IPS-18c (cell line): ENCODE measurements at regions not wholly inside any gene's neighbourhood (a gene's known extent, or its start where the extent isn't known, plus 50 kb on each side); places are given as distances from the start of the nearest gene placed in this dataset.

Source experiments
- H3K4me3 ChIP-seq: 2 replicates; pipeline ENCODE4 v1.7.0; 2013; ENCODE audit warnings: low read depth, mild to moderate bottlenecking, low read length, moderate library complexity; ENCODE audit not compliant: insufficient read depth
- H3K9me3 ChIP-seq: one replicate; pipeline ENCODE4 v1.6.1; 2013; ENCODE audit warnings: mild to moderate bottlenecking, low read length, moderate library complexity; ENCODE audit not compliant: control insufficient read depth, insufficient read depth

GRCh38 chr19:33890569-33890968 is 93.9 kb downstream of the KCTD15 start:
- Histone ChIP-seq H3K4me3 (no peak overlapping the region), H3K9me3 (no peaks in the 10 kb centered on the region)

- no peak overlapping the region for H3K4me3 ChIP-seq
- no peaks in the 10 kb centered on the region for H3K9me3 ChIP-seq
These were observed 95.1 kb downstream of the KCTD15 start for GRCh38 chr19:33891773-33892172.

- no peak overlapping the region for H3K4me3 ChIP-seq
These were observed 98.1 kb downstream of the KCTD15 start for GRCh38 chr19:33894787-33895186.

GRCh38 chr19:33895366-33895765 is 98.7 kb downstream of the KCTD15 start:
- H3K4me3 ChIP-seq, result no peak overlapping the region
- H3K9me3 ChIP-seq, result no peaks in the 10 kb centered on the region

More at GRCh38 chr19:33894787-33895186, 98.1 kb downstream of the KCTD15 start:
- no peaks in the 10 kb centered on the region for H3K9me3 ChIP-seq

DNA sequence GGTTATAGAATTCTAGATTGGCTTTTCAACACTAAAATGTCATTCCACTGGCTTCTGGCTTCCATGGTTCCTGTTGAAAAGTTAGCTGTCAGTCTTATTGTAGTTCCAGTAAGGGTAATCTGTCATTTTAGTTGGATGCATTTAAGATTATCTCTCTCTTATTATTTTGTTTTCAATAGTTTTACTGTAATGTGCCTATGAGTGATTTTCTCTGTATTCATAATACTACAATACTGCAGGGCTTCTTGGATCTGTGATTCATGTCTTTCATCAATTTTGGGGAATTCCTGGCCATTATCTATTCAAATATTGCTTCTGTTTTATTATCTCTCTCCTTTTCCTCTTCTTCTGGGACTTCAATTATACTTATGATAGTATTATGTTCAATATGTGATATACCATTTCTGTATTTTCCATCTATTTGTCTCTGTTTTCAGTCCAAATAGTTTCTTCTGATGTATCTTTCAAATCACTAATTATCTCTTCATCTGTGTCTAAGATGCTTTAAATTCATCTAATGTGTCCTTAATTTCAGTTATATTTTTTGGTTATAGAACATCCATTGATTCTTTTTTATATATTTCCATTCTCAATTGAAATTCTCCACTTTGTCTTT is 101.5 kb downstream of the KCTD15 start:
- no peaks in the 10 kb centered on the region for H3K9me3 ChIP-seq

GRCh38 chr19:33900817-33901216 is 104.1 kb downstream of the KCTD15 start:
- Histone ChIP-seq H3K4me3 (no peak overlapping the region), H3K9me3 (no peaks in the 10 kb centered on the region)

More for the DNA sequence above, 101.5 kb downstream of the KCTD15 start:
- H3K4me3 ChIP-seq, result no peak overlapping the region

DNA sequence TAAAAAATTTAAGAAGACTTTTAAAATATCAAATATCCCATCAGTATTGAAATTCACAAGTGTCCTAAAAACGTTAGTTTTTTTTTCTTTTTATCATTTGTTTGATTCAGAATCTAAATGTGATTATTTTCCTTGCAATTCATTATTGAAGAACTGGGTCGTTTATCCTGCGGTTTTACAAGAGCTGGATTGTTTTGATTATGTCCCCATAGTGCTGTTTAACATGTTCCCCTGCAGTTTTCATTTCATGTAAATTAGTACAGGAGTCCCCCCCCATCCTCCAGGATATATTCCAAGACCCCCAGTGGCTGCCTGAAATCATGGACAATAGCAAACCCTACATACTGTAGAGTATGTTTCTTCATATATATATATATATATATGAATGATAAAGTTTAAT is 105.7 kb downstream of the KCTD15 start:
- no peak overlapping the region for H3K4me3 ChIP-seq
- no peaks in the 10 kb centered on the region for H3K9me3 ChIP-seq

DNA sequence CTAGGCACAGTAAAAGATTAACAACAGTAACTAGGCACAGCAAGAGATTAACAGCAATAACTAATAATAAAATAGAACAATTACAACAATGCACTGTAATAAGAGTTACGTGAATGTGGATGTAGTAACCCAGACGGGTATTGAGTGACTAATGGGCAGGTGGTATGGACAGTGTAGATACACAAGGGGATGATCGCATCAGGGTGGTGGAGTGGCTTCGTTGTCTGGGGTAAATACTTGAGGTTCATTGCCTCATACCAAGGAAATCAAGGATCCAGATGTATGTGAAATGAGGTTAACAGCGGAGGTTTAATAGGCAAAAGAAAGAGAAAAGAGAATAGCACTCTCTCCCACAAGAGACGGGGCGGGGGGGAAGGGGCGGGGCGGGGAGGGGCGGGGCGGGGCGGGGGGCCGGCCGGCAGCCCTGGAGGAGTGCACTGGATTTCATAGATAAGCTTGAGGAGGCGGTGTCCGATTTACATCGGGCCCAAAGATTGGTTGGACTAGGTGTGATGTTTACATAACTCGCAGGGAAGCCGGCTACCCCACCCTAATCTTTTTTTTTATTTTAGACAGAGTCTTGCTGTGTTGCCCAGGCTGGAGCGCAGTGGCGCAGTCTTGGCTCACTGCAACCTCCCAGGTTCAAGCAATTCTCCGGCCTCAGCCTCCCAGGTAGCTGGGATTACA is 106.3 kb downstream of the KCTD15 start:
- no peaks in the 10 kb centered on the region for H3K9me3 ChIP-seq
- no peak overlapping the region for H3K4me3 ChIP-seq

DNA sequence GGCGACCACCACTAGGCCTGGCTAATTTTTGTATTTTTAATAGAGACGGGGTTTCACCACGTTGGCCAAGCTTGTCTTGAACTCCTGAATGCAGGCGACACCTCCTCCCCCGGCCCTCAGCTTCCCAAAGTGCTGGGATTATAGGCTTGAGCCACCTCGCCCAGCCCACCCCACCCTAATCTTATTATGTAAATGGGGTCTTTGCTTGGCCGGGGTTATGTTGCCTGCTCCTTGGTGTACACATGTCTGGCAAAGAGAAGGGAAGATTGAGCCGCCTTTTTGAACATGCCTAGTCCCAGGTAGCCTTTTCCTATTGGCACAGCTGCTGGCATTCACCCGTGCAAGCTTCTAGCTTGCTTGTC is 106.8 kb downstream of the KCTD15 start:
- Histone ChIP-seq H3K4me3 (no peak overlapping the region), H3K9me3 (no peaks in the 10 kb centered on the region)

- Histone ChIP-seq H3K9me3 (peaks cover 2% of the 10 kb centered on the region), H3K4me3 (peak overlapping the region; percentile 66; the same call in 1 of the 2 replicates)
These were observed 108.0 kb downstream of the KCTD15 start for GRCh38 chr19:33904681-33905080.

DNA sequence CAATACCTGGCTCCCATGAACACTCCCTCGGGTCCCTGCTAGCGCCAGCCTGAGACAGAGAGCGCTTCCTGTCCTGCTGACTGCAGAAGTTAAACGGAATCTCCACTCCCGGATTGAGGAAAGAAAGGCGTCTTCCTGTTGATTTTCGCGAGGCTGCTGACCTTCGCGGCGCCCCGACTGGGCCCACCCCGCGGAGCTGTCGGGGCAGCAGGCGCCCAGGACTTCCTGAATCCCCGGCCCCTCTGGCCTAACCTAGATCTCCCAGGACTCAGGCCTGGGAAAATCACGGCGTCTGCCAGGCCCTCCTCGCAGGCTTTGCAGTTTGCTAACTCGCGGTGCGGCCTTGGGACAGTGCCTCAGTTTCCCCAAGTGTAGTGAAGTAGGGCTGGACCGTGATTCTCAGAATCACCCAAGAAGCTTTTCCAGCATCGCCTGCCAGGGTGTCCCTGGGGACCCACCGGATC is 108.8 kb downstream of the KCTD15 start:
- Histone ChIP-seq H3K9me3 (peaks cover 2% of the 10 kb centered on the region), H3K4me3 (peak overlapping the region; percentile 66)

DNA sequence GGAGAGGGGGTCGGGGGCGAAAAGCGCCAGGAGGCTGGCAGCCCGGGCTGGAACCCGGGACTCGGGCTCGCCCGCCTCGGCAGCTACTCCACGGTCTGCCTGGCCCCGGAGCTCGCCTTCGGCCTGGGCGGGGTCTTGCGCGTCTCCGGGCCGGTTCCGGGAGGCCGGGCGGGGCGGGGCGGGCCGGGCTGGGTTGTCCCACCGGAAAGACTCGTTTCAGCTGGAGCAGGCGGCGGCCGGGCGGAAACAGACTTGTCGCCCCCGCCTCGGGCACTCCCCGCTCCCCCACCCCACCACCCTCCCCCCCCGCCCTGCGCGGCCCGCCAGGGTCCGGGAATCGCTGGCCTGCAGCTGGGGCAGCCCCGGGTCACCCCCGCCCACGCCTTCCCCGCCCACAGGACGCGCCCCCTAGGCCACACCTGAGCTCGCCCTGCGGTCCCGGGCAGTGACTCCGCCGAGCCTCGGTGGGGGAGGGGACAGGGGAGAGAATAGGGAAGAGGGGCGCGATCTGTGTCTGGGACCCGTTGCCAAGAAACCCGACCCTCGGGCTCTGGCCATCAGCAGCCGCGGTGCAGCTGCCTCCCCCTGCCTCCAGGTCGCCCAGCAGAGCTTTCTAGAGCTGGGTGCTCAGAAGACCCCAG is 109.4 kb downstream of the KCTD15 start:
- Histone ChIP-seq H3K9me3 (peaks cover 2% of the 10 kb centered on the region), H3K4me3 (peak overlapping the region; percentile 66)

DNA sequence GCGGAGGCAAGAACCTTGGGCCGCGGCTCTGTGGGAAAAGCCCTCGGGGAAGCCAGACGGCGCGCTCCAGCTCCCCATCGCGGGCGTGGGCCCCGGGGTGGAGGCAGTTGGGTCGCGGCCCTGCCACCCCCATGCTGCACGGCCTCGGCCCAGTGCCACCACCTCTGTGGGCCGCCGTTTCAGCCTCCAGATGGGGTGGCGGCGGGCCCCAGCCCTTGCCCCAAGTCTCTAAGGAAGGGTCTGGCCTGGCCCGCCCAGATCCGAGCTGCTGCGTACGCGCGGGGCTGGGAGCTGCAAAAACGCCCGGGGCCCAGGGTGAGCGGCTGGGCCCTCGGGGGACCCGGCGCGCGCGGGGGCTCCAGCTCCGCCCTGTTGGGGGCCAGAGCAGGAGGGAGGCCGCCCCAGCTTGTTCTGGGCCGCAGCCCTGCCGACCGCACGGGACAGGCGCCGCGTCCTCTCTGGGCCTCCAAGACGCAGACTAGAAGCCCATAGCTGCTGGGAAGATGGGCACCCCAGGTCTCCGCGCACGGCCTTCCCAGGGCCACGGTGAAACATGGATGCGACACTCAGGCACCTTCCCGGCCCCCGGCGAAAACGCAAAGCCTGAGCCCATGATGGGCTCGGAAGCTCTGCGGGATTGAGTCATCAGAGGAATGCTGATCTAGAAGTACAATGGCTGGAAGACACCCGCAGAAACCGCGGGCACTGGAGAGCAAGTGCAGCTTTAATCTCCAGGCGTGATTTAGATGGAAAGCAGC is 110.1 kb downstream of the KCTD15 start:
- Histone ChIP-seq H3K4me3 (peak overlapping the region; percentile 60), H3K9me3 (peaks cover 2% of the 10 kb centered on the region)

DNA sequence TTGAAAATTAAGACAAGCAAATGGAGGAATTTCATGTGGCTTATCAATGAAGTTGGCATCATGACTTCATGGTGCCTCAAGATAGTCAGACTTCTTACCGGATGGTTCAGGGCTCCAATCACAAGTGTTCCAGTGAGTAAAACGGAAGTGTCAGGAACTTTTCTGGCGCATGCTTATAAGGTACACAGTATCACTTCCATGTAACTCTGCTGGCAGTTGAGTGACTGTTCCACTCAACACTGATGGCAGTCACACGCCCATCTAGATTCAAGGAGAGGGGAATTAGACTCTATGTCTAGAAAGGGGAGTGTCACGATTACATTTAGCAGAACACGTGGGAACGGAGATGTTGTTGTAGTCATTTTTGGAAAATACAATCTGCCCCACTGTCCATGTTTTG is 114.3 kb downstream of the KCTD15 start:
- Histone ChIP-seq H3K4me3 (no peak overlapping the region), H3K9me3 (peaks cover 2% of the 10 kb centered on the region)

DNA sequence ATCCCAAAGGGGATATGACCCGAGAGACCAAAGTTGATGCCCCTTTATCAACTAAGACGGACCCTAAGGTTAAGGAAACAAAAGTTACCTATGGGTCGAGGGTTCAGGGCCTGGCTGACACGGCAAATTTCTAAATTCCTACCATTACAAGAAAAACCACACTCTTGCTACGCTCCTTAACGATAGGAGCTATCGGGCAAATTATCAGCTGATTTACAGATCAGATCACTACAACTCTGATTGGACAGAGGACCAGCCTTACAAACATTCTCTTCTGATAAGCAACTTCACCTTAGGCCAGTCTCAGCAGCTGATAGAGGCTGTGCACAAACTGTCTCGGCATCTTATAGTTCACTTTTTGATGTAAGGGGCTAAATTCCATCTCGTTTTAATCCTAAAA is 117.9 kb downstream of the KCTD15 start:
- no peak overlapping the region for H3K4me3 ChIP-seq

GRCh38 chr19:33916792-33917191 is 120.1 kb downstream of the KCTD15 start:
- H3K9me3 ChIP-seq, result no peaks in the 10 kb centered on the region
- no peak overlapping the region for H3K4me3 ChIP-seq

More for the DNA sequence above, 117.9 kb downstream of the KCTD15 start:
- H3K9me3 ChIP-seq, result no peaks in the 10 kb centered on the region

DNA sequence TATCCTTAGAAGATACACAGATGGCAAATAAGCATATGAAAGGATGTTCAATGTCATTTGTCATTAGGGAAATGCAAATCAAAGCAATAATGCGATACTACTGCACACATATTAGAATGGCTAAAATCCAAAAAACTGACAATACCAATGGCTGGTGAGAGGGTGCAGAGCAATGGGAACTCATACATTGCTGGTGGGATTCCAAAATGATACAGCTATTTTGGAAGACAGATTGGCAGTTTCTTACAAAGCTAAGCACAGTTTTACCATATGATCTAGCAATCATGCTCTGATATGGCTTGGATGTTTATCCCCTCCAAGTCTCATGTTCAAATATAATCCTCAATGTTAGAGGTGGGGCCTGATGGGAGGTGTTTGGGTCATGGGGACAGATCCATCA is 122.6 kb downstream of the KCTD15 start:
- Histone ChIP-seq H3K4me3 (no peak overlapping the region), H3K9me3 (no peaks in the 10 kb centered on the region)

DNA sequence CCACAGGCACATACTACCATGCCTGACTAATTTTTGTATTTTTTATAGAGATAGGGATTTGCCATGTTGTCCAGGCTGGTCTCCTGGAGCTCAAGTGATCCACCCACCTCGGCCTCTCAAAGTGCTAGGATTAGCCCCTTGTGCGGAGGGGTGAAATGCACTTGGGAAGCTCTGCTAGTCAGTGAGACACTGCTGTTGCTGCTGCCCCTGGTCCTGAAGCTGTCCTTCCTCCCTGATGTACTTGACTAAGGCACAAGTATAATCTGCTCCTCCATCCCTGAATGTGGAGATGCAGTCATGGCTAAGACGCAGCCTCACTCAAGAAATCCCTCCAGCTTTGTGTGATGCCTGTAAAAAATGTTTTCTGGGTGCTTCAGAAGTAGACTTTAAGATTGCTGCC is 124.5 kb downstream of the KCTD15 start:
- Histone ChIP-seq H3K4me3 (no peak overlapping the region), H3K9me3 (no peaks in the 10 kb centered on the region)
